ENCODE measurements at regions not wholly inside any gene's neighbourhood (a gene's known extent, or its start where the extent isn't known, plus 50 kb on each side); places are given as distances from the start of the nearest gene placed in this dataset.

DNA sequence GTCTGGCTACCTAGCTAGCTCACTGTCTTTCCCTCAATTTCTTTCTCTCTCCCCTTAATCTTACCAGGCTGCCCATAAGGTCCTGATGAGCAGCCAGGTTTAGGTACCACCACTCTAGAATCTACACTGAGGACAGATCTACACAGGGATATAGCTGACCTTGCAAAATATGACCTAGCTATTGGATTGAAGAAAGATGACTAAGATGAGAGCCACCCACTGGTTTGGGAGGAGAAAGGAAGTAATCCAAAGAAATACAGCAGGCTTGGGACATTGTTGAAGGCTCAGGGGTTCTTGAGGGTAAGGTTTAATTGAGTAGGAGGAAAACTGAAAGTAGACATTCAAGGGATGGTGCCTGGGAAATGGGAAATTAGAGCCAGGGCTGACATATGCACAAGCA lies 142.0 kb upstream of the TMC3 start:
- no peak overlapping the region for H3K4me2 ChIP-seq (ENCODE audit: insufficient read depth, low read length)
- no peak for ATAC-seq (ENCODE audit: insufficient read depth, low read depth)

DNA sequence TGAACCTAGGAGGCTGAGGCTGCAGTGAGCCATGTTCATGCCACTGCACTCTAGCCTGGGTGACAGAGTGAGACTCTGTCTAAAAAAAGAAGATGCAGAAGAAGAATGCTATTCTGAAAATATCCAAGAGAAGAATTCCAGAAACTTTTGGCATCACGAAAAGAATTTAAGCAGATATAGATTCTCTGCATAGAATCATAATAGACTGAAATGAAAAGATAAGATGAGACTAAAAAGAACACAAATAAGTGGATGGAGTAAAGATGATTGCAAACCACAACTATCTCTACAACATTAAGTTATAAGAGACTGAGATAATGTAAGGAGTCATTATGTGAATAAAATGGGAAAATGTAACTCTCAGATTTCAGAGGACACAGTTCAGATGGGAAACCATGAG lies 140.7 kb upstream of the TMC3 start:
- Histone ChIP-seq H3K36me3 (ENCODE audit: insufficient read depth, low read length) (no peaks in the 10 kb centered on the region), H3K27me3 (ENCODE audit: insufficient read depth, low read length, poor library complexity) (no peaks in the 10 kb centered on the region), H3K9ac (ENCODE audit: low read depth, low read length) (no peak overlapping the region), H3K79me2 (ENCODE audit: insufficient read depth, low read length) (no peaks in the 10 kb centered on the region), H3K4me1 (ENCODE audit: insufficient read depth, low read length) (no peaks in the 10 kb centered on the region), H3K4me2 (ENCODE audit: insufficient read depth, low read length) (no peak overlapping the region), H3K9me3 (ENCODE audit: insufficient read depth, low read length, severe bottlenecking) (no peaks in the 10 kb centered on the region), H4K20me1 (ENCODE audit: insufficient read depth, low read length) (no peaks in the 10 kb centered on the region), H3K4me3 (ENCODE audit: low read depth in 1 of 2, low read length in 2 of 2) (no peak overlapping the region), H3K27ac (ENCODE audit: low read length) (no peak overlapping the region), H2AFZ (ENCODE audit: low read depth, low read length) (no peak overlapping the region)
- TF ChIP-seq, protein P1, sequence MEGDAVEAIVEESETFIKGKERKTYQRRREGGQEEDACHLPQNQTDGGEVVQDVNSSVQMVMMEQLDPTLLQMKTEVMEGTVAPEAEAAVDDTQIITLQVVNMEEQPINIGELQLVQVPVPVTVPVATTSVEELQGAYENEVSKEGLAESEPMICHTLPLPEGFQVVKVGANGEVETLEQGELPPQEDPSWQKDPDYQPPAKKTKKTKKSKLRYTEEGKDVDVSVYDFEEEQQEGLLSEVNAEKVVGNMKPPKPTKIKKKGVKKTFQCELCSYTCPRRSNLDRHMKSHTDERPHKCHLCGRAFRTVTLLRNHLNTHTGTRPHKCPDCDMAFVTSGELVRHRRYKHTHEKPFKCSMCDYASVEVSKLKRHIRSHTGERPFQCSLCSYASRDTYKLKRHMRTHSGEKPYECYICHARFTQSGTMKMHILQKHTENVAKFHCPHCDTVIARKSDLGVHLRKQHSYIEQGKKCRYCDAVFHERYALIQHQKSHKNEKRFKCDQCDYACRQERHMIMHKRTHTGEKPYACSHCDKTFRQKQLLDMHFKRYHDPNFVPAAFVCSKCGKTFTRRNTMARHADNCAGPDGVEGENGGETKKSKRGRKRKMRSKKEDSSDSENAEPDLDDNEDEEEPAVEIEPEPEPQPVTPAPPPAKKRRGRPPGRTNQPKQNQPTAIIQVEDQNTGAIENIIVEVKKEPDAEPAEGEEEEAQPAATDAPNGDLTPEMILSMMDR (IDR thresholded peaks at IDR 0.05; ENCODE audit: borderline replicate concordance, extremely low read depth, low read length, poor library complexity, severe bottlenecking) = no peak
- TF ChIP-seq EZH2 (IDR thresholded peaks at IDR 0.05; ENCODE audit: borderline replicate concordance, low read depth, low read length, severe bottlenecking) = no peak
- DNase-seq (no peak), ATAC-seq (ENCODE audit: insufficient read depth, low read depth) (no peak)

More for the DNA sequence above, 142.0 kb upstream of the TMC3 start:
- no peaks in the 10 kb centered on the region for H3K9me3 ChIP-seq (ENCODE audit: insufficient read depth, low read length, severe bottlenecking)
- H4K20me1 ChIP-seq (ENCODE audit: insufficient read depth, low read length) = no peaks in the 10 kb centered on the region
- H3K4me3 ChIP-seq (ENCODE audit: low read depth in 1 of 2, low read length in 2 of 2) = no peak overlapping the region
- no peak overlapping the region for H3K27ac ChIP-seq (ENCODE audit: low read length)
- no peak overlapping the region for H3K9ac ChIP-seq (ENCODE audit: low read depth, low read length)
- H3K4me1 ChIP-seq (ENCODE audit: insufficient read depth, low read length) = no peaks in the 10 kb centered on the region
- TF ChIP-seq, protein P1 (IDR thresholded peaks at IDR 0.05; ENCODE audit: borderline replicate concordance, extremely low read depth, low read length, poor library complexity, severe bottlenecking) = no peak
- no peak for TF ChIP-seq EZH2 (IDR thresholded peaks at IDR 0.05; ENCODE audit: borderline replicate concordance, low read depth, low read length, severe bottlenecking)
- no peak overlapping the region for H2AFZ ChIP-seq (ENCODE audit: low read depth, low read length)
- no peak for DNase-seq
- H3K79me2 ChIP-seq (ENCODE audit: insufficient read depth, low read length) = no peaks in the 10 kb centered on the region
- H3K27me3 ChIP-seq (ENCODE audit: insufficient read depth, low read length, poor library complexity) = no peaks in the 10 kb centered on the region
- H3K36me3 ChIP-seq (ENCODE audit: insufficient read depth, low read length) = no peaks in the 10 kb centered on the region

DNA sequence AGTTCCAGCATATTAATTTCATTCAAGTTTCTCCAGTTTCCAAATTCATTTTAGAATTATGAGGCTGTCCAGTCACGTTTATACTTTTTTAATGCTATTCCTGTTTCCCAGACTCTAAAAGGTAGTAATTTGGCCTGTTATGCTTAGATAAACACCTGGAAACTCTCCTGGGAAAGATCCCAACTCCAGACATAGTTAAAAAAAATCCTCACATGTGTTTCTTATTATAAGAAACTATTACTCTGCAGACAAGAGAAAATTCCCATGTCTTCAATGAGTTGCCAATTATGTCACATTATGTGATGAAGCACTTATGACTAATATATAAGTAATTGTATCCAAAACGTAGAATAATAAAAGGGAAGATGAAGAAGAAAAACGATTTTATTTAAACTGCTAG lies 137.1 kb upstream of the TMC3 start:
- TF ChIP-seq, protein P1 (IDR thresholded peaks at IDR 0.05; ENCODE audit: borderline replicate concordance, extremely low read depth, low read length, poor library complexity, severe bottlenecking) = no peak
- TF ChIP-seq EZH2 (IDR thresholded peaks at IDR 0.05; ENCODE audit: borderline replicate concordance, low read depth, low read length, severe bottlenecking) = no peak
- ATAC-seq (ENCODE audit: insufficient read depth, low read depth) (no peak), DNase-seq (no peak)
- Histone ChIP-seq H3K4me3 (ENCODE audit: low read depth in 1 of 2, low read length in 2 of 2) (no peak overlapping the region), H3K9ac (ENCODE audit: low read depth, low read length) (no peak overlapping the region), H3K36me3 (ENCODE audit: insufficient read depth, low read length) (no peaks in the 10 kb centered on the region), H2AFZ (ENCODE audit: low read depth, low read length) (no peak overlapping the region), H3K79me2 (ENCODE audit: insufficient read depth, low read length) (no peaks in the 10 kb centered on the region), H3K27me3 (ENCODE audit: insufficient read depth, low read length, poor library complexity) (no peaks in the 10 kb centered on the region), H3K9me3 (ENCODE audit: insufficient read depth, low read length, severe bottlenecking) (no peaks in the 10 kb centered on the region), H4K20me1 (ENCODE audit: insufficient read depth, low read length) (no peaks in the 10 kb centered on the region), H3K4me2 (ENCODE audit: insufficient read depth, low read length) (no peak overlapping the region), H3K4me1 (ENCODE audit: insufficient read depth, low read length) (no peaks in the 10 kb centered on the region), H3K27ac (ENCODE audit: low read length) (no peak overlapping the region)

DNA sequence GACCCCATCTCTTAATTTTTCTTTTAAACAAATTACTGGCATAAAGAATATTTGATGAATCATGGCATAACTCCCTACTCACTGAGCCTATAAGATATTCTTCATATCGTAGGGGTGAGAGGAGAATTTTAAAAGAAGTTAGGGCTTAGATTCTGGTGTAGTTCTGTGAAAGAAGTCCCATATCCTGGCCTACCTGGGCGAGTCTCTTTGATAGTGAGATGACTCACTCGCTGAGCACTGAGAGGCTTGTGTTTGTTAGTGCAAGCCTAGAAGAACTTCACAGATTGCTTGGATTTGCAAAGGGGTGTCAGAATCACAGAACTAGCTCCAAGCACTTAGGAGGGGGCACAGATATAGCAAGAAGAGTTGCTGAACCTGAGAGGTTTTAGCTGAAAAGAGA lies 133.8 kb upstream of the TMC3 start:
- no peak for ATAC-seq (ENCODE audit: insufficient read depth, low read depth)
- DNase-seq = no peak
- TF ChIP-seq, protein P1 (IDR thresholded peaks at IDR 0.05; ENCODE audit: borderline replicate concordance, extremely low read depth, low read length, poor library complexity, severe bottlenecking) = no peak
- no peak for TF ChIP-seq EZH2 (IDR thresholded peaks at IDR 0.05; ENCODE audit: borderline replicate concordance, low read depth, low read length, severe bottlenecking)
- no peaks in the 10 kb centered on the region for H3K79me2 ChIP-seq (ENCODE audit: insufficient read depth, low read length)
- no peaks in the 10 kb centered on the region for H3K27me3 ChIP-seq (ENCODE audit: insufficient read depth, low read length, poor library complexity)
- H3K9ac ChIP-seq (ENCODE audit: low read depth, low read length) = no peak overlapping the region
- H3K27ac ChIP-seq (ENCODE audit: low read length) = no peak overlapping the region
- H3K36me3 ChIP-seq (ENCODE audit: insufficient read depth, low read length) = no peaks in the 10 kb centered on the region
- H4K20me1 ChIP-seq (ENCODE audit: insufficient read depth, low read length) = no peaks in the 10 kb centered on the region
- no peak overlapping the region for H3K4me3 ChIP-seq (ENCODE audit: low read depth in 1 of 2, low read length in 2 of 2)
- no peak overlapping the region for H3K4me2 ChIP-seq (ENCODE audit: insufficient read depth, low read length)
- no peaks in the 10 kb centered on the region for H3K9me3 ChIP-seq (ENCODE audit: insufficient read depth, low read length, severe bottlenecking)
- no peaks in the 10 kb centered on the region for H3K4me1 ChIP-seq (ENCODE audit: insufficient read depth, low read length)
- H2AFZ ChIP-seq (ENCODE audit: low read depth, low read length) = no peak overlapping the region

Data from DND-41 (cell line).